ENCODE measurements at regions not wholly inside any gene's neighbourhood (a gene's known extent, or its start where the extent isn't known, plus 50 kb on each side); places are given as distances from the start of the nearest gene placed in this dataset.
"Not testable (repeated sequence)": the region's sequence is repeated elsewhere in the genome, so short reads cannot be mapped to it uniquely, and the experiment has no call there.

DNA sequence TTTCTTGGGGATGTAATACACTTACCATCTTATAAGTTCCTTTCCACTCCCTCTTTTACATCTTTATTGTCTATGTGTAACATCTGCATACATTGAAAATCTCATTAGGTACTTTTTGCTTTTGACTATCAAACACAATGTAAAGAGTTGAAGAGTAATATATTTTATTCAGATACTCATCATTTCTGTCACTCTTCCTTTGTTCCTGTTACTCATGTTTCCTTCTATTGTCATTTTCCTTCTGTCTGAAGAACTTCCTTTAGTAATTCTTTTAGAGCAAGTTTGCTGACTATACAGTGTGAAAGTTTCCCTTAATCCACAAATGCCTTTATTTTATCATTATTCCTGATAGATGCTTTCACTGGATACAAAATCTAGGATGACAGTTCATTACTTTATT is 339.8 kb downstream of the SOX4 start:
- ATAC-seq: no peak

DNA sequence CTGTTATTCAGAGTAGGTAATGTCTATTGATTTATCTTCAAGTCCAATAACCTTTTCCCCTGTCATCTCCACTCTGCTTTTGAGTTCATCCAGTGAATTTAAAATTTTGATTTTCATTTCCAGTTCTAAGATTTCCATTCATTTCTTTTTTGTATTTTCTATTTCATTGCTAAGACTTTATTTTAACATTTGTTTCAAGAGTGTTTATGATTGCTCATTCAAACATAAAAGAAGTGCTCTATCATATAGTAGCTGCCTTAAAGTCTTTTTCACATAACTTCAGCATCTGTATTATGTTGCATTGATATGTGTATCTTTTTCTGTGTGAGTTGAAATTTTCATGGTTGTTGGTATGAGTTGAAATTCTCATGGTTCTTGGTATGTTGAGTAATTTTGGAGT is 341.6 kb downstream of the SOX4 start:
- ATAC-seq: no peak

DNA sequence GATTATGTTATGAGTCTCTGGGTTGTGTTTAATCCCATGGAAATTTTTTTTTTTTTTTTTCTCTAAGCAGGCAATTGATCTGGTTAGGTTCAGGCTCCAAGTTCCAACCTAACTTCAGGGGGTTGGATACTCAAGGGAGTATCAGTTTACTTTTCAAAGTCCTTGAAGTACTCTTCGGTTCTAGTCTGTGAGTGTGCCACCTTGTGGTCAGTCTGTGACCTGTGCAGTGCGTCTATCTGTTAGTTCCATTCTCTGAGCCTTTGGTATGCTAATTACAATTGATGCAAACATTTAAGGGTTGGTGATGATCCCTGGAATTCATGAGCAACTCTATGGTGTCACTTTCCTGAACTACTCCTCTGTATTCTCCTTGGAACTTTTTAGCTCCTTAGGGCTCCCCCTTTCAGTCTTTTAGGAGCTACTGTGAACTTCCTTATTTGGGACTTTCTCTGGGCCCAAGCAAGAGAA is 342.0 kb downstream of the SOX4 start:
- ATAC-seq: peak; percentile 55

DNA sequence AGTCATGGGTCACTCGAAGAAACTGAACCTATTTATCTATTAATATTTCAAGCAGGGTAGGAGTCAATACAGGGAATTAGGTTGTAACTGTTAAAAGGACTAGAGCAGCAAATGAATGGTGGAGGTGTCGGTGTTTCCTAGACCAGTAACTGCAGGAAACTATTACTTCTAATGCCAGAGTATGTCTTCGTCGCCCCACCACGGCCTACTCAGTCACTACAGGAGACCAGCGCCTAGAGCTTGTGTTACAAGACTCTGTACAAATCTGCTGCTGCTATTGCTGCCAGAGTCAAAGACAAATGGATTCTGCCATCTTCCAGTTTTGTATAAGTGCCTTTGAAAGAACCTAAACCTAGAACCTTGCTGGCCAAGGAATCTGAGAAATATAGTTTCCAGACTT is 343.9 kb downstream of the SOX4 start:
- no peak for ATAC-seq

DNA sequence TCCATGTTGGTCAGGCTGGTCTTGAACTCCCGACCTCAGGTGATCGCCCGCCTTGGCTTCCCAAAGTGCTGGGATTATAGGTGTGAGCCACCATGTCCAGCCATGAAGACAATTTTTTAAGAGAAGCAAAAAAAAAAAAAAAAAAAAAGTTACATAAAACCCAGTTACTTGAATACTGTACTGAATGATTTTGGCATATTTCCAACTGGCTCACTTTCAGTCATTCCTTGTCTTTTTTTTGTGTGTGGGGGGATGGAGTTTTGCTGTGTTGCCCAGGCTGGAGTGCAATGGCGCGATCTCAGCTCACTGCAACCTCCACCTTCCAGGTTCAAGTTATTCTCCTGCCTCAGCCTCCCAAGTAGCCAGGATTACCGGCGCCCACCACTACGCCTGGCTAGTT is 345.5 kb downstream of the SOX4 start:
- ATAC-seq: not testable (repeated sequence)

DNA sequence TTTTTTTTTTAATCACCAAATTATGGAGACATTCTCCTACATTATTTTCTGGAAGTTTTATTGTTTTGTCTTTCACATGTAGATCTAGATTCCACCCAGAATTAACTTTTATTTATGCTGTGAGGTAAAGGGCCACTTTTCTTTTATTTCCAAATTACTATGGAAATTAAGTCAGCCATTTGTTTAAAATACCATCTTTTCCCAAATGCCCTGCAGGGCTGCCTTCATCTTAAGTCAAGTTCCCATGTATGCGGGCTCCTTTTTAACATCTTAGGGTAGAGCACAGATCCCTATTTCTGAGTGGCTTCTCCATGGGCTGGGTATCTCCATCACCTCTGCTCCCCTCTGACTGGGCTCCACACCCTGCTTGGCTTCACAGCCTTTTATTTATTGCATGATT is 348.4 kb downstream of the SOX4 start:
- ATAC-seq: no peak

DNA sequence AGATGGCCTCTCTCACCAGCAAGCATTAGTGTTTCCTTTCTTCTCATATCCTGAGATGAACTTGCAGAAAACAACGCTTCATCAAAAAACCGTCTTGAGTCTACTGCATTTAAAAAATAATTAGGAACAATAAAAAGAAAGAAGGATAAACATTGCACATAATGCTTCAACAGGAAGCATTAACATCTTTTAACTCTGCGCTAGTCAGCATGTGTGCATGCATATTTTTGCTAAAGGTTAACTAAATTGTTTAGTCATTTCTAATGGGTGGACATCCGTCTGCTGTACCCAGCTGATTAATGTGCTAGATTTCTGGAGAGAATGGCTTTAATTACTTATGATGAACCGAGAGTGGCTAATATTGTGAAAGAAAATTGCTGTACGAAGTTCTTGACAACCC is 349.3 kb downstream of the SOX4 start:
- ATAC-seq: no peak

DNA sequence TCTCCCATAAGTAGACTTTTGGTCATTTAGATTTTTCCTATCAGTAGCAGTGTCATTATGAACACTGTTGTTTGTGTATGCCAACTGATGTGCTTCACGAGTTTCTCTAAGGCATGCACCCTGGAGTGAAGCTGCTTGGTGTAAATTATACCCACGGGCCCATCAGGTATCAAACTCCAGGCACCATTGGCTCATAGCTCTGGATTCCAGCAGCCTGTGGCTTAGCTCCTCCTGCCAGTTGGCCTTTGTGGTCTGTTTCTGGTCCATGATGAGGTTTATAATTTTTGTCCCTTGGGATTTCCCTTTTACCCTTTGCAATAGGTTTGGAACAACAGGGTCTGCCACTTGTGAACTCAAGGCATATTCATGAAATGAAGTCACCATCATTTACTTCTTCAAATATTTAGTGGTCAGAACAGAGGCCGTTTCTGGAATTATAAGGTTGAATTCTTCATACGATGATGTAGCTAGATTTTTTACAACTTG is 350.5 kb downstream of the PRL start:
- ATAC-seq: no peak

DNA sequence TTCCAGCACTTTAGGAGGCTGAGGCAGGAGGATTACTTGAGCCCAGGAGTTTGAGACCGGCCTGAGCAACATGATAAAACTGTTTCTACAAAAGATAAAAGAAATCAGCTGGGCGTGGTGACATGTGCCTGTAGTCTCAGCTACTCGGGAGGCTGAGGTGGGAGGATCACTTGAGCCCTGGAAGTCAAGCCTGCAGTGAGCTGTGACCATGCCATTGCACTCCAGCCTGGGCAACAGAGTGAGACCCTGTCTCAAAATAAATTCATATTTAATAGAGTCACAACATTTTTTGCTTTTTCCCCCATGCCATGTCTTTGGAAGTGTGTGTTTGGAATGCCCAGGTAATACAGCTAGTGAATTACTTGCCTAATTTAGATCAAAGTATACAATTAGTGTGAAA is 349.6 kb downstream of the PRL start:
- not testable (repeated sequence) for ATAC-seq

DNA sequence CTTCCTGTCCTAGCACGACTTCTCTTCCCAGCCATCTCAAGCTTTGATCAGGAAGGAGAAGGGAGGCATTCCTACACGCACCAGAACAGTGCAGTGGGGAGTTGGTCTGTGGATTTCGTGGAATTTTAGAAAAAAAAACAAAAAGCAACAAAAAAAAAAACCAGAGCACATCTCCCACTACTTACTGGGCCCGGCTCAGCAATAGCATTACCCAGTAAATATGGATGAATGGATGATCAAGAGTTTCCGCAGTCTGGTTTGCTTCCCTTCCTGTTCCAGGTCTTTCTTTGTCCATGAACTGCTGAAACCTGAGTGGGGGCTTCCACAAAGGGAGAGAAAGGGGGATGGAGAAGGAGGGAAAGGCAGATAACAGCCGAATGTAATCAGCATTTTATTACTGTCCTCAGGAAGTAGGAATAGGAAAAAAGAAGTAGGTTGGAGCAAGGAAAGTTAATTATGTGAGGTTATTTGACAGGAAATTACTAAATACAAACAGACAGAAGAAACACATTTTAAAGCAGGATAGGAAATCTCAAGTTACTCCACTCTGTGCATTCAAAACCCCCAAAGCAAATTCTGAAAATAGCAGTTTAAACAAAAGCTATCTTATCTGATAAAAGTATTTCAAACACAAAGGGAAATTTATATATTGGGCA is 349.0 kb downstream of the PRL start:
- no peak for ATAC-seq

DNA sequence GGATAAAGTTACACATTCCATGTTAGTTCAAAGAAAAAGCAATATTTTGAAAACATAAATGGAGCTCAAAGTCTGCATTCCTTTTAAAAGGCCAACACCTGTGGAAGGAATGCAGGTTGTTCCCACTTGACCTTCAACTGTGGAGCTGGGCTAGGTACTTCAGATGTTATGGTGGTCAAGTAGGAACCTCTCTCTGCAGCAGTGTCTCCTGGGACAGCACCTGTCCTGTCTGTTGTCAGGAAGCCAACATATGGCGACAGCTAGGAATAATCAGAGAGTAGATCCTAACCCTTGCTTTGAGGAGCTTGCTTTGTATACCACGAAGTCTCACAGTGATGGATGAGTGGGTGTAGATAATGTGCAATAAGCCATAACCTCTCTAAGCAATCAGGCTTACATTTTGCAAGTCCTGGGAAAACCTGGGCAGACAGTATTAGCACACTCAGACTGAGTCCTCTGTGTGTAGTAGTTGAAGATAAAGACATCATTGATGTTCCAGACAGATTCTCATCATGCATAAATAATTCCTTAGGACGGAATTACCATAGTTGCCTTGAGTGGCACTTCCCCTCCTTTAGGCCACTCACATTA is 347.5 kb downstream of the PRL start:
- no peak for ATAC-seq

DNA sequence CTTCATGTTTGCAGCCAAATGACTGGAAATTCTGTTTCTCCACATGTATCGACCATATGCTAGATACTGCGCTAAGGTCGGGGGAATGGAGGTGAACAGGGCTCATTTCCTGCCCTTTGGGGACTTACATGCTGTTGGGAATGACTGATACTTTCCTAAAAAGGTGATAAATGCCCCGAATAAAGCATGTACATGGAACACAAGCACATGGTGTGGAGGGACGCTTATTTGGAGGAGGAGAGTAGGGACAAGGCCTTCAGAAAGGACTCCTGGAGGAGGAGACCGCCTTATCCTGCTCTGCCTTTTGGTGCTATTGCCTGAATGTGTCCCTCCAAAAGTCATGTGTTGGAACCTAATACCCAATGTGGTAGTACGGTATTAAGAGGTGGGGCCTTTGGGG is 344.5 kb downstream of the PRL start:
- ATAC-seq: no peak

DNA sequence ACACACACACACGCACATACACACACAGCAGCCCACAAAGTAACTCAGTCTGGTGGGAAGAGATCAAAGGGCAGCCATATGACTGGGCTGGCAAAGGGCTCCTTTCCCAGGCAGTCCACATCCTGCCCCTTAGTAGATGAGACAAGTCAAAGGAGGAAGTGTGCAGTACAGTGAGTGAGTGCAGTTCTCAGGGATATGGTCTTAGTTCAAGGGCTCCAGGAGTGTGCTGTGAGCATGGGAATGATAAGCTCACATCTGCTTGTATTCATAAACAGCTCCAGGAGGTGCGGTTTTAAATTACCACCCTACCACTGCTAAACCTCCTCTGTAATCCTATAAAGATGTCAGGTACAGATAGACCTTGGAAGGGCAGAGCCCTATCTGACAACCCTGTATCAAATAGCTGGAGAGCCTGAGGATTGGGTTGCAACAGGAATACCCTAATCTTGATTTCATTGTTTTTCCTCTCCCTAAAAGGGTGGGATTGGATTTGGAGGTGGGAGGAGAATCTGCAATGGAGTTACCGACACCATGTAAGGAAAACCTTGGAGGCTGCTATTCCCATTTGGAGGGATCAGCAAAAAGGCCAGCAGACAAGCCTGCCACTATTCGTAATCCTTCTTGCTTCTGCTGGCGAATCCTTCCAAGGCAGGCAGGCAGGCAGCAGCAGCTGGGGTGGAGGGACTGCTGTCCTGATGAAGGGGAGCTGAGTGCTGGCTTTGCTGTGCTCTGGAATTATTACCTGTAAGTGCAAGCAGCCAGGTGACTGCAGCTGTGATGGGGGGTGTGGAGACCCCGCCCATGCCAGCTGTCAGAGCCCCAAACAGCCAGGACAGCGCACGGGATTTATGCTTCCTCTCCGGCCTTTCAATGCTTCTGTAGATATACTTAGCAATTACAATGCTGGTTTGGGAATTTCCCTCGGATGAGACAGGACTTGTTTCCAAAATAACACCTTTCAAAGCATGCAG is 342.7 kb downstream of the PRL start:
- ATAC-seq: peak; percentile 43

DNA sequence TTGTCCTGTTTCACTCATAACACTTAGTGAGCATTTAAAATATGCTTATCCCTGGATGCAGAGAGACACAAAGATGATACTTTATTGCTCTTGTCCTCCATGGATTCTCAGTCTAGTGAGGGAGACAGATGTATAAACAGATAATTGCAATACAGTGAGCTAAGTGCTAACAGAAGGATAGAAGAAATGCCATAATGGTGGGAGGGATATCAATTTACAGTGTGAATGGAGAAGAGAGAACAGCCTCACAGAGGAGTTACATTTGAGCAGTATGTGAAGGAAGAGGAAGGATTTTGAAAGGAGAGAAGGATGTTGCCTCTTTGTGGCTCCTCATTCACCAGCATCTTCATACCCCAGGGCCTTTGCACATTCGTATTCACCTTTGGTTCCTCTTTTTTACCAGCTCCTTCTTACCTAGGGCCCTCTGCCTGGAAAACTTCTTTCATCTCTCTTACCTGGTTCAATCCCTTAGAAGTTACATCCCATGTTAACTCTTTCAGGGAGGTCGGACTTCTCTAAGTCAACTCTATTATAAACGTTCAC is 341.7 kb downstream of the PRL start:
- ATAC-seq: no peak

DNA sequence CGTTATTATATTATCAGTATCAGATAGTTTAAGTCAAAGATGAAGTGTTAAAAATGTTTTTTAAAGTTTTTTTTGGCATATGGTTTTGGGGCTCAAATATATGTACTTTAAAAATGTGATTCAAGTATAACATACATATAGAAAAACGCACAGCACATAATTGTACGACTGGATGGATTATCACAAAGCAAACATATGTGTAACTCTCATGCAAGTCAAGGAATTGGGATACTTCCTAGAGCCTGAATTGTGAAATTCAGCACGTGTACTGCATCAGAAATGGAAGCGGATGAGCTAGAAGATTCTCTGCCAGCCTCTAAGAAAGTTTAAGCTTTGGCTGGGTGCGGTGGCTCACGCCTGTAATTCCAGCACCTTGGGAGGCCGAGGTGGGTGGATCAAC is 340.9 kb downstream of the PRL start:
- ATAC-seq: no peak

DNA sequence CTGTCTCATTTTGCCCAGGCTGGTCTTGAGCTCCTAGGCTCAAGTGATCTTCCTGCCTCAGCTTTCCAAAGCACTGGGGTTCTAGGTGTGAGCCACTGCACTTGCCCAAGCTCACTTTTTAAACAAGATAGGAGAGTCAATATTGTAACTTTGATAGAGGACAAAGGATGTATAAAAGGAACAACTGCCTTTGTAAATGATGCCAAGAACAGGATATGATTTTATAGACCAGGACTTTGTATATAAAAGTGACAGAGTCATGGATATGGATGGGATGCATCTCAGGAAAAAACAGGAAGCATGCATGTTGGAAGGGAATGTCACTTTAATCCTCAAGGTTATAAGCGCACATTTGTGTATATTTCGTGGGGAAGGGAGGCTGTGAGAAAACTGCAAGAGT is 338.4 kb downstream of the PRL start:
- no peak for ATAC-seq

DNA sequence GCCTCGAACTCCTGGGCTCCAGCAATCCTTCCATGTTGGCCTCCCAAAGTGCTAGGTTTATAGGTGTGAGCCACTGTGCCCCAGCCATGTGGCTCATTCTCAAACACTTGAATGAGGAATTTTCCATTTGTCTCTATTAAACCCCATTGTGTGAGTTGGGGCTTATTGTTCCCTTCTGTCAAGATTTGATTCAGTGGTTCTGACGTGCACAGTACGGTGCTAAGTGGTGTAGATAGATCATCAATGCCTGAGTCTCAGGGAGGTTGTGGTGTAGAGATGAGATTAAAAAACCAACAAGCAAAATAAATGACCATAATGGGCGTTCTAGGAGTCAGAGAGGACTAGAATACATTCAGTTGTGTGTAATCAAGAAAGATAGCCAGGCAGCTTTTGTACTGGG is 335.6 kb downstream of the PRL start:
- no peak for ATAC-seq

DNA sequence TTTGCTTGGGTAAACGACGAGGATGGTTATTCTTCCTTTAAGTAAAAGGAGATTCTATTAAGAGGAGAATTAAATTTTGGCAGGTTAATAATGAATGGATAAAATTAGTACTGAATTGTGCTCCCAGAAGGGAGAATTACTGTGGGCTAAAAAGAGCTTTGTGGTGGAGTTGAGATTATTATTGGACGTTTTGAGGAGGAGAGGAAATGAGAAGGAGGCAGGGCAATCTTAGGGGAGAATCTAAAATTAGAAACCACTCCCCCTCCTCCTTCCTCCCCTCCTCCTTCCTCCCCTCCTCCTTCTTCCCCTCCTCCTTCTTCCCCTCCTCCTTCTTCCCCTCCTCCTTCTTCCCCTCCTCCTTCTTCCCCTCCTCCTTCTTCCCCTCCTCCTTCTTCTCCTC is 331.8 kb downstream of the PRL start:
- ATAC-seq: no peak

DNA sequence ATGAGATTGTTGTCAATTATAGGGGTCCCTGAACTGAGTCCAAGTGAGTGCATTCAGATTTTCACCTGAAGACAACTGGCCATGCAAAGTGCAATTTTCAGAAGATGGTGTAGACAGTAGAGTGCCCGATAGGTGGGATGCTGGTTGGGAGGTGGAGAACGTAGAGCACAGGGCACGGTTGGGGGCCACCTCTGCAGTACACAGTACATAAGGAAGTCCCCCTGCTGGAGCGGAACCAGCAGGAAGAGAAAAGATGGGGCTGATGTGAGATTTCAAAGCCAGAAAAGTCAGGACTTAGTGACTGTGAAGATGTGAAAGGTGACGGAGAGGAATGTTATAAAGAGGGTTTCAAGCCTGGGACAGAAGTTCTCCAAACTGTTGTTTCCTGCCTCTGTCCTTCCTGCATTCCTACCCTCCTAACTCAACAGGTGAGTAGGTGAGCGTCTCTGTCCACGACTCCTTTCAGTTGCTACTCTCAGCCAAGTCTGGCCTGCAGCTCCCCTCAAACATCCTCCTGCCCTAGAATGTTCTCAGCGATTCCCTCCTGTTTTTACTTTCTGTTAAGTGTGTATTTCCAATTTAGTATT is 330.8 kb downstream of the PRL start:
- ATAC-seq: no peak

DNA sequence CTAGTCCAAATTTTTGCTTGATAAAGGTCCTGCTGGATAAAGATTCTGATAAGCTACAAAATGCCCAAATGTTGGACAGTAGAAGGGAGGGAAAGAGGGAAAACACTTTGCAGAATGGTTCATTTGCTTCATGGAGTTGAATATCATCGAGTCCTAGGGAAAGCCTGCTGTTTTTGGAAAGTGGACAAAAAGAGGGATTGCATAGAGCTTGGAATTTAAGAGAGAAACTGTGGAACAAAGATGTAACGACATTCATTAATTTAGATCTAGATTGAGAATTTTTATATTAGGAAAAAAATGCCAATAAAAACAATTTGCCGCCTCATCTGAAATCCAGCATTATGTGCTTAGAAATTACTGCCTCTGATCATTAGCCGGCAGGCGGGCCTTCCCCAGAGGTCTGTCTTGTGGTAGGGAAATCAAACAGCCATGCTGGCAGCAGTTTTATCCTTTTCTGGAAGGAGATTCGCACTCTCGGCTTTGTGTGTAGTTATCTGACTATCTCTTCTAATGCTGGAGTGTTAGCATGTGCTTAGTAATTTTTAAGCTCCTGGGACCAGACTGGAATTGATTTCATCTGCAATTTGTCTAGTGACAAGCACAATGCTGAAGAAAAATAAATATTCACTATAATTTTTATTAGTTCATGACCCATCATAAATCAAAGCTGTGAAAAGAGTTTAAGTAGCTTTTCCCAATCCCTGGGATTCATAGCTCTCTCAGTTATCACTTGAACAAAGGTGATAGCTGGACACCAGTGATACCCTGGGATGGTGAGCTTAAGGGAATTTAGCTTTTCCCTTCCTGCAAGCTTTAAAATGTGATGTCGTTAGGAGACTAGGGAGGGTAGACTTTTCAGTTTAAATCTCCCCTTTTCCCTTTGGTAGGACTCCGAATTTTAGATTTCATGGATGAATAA is 329.5 kb downstream of the PRL start:
- ATAC-seq: no peak

DNA sequence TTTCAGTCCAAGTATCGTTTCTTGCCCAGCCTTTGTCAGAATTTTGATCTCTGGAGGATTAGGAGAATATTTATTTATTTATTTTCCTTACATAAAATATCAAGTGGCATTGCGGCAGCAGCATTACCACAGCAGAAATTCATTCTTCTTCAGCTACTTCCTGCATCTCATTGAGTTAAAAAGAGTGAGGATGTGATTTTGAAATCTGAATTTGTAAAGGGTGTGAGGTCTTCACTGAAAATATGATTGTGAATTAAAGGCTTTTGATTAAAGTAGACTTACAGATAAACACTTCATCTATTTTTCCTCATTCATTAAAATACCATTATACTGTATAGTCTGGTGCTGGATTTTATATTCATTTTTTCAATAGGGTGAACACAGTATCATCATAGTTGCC is 328.4 kb downstream of the PRL start:
- no peak for ATAC-seq

DNA sequence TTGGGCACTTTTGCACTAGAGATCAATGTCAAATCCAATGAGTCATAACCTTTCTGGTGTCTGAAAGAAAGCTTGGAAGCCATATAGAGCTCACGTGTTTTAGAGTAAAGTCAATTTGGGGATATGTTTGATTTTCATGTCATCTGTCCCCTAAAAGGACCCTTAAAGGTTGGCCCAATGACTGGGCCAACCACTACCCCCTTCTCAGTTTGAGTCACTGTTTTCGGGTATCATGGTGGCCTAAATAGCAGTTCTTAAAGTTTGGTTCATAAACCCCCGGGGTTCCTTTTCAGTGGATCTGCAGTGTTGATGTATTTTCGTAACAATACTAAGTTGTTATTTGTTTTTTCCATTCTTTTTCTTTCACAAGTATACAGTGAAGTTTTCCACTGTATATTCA is 327.6 kb downstream of the PRL start:
- no peak for ATAC-seq

Data from esophagus mucosa (tissue), 1 donor.